B cell (primary cell): ENCODE measurements at regions not wholly inside any gene's neighbourhood (a gene's known extent, or its start where the extent isn't known, plus 50 kb on each side); places are given as distances from the start of the nearest gene placed in this dataset.

Experiments
- ATAC-seq: fragments of 200-7000 bp; cut with Tn5 transposase; one replicate; pipeline ENCODE4 v1.10.0; 2021; ENCODE audit warnings: low read depth, mild to moderate bottlenecking, moderate number of reproducible peaks, moderate library complexity
- CTCF ChIA-PET: fragments of 350-600 bp; sonication (Branson Sonifier 250); formaldehyde crosslinking; loops from one replicate; lab custom pipeline; 2021; ENCODE audit warnings: antibody characterized with exemption, inconsistent platforms; lab: Charles Lee
- POLR2A ChIA-PET: fragments of 350-600 bp; sonication (Branson Sonifier 250); formaldehyde crosslinking; loops from one replicate; lab custom pipeline; 2021; ENCODE audit warnings: antibody characterized with exemption; lab: Charles Lee
- DNase-seq: peaks from one replicate; pipeline ENCODE4 v3.0.0; 2013
- H2AFZ ChIP-seq: 2 replicates; pipeline ENCODE4 v1.6.1; 2012; ENCODE audit warnings: mild to moderate bottlenecking, low read depth, low read length; ENCODE audit not compliant: insufficient read depth, poor library complexity, severe bottlenecking
- H3K27ac ChIP-seq, 2 donors: 1 replicate in 1 of 2; 2 replicates in 1 of 2; pipeline ENCODE4 v1.5.1; 2012 to 2013; ENCODE audit warnings: low read length in 2 of 2, mild to moderate bottlenecking in 2 of 2, moderate library complexity in 1 of 2
- H3K27me3 ChIP-seq, 4 experiments: fragments of 200-600 bp in 1 of 4; sonication (generic) in 1 of 4; replicated peaks in 1 of 4; 1 replicate in 2 of 4; 2 replicates in 2 of 4; pipeline versions ENCODE4 v1.6.1 to v1.7.0; 2013 to 2016; ENCODE audit warnings: low read length in 3 of 4, mild to moderate bottlenecking in 2 of 4, mixed read lengths in 1 of 4, moderate library complexity in 1 of 4; ENCODE audit not compliant: insufficient read depth in 4 of 4, control insufficient read depth in 3 of 4; ENCODE audit errors: control extremely low read depth in 1 of 4
- H3K36me3 ChIP-seq, 2 experiments: replicated peaks in 1 of 2; 1 replicate in 1 of 2; 2 replicates in 1 of 2; pipeline versions ENCODE4 v1.6.1 to v1.7.1; 2013; ENCODE audit warnings: low read length in 1 of 2; ENCODE audit not compliant: insufficient read depth in 2 of 2, control insufficient read depth in 1 of 2; ENCODE audit errors: control extremely low read depth in 1 of 2, extremely low read depth in 1 of 2
- H3K4me1 ChIP-seq, 2 donors: fragments of 200-600 bp in 1 of 2; sonication (generic) in 1 of 2; 1 replicate in 1 of 2; 2 replicates in 1 of 2; pipeline versions ENCODE4 v1.5.1 to v1.6.1; 2013 to 2017; ENCODE audit warnings: low read length in 2 of 2; ENCODE audit not compliant: control insufficient read depth in 2 of 2, insufficient read depth in 2 of 2
- H3K4me2 ChIP-seq: replicated peaks from 2 replicates; pipeline ENCODE3; 2012; ENCODE audit warnings: mild to moderate bottlenecking, low read depth, low read length; ENCODE audit not compliant: poor library complexity, severe bottlenecking
- H3K4me3 ChIP-seq, 5 experiments: fragments of 200-600 bp in 1 of 5; sonication (generic) in 1 of 5; 1 replicate in 3 of 5; 2 replicates in 2 of 5; pipeline versions ENCODE4 v1.5.1 to v1.7.0; 2011 to 2016; ENCODE audit warnings: low read length in 4 of 5, mild to moderate bottlenecking in 4 of 5, low read depth in 2 of 5, control low read depth in 1 of 5, moderate library complexity in 1 of 5; ENCODE audit not compliant: insufficient read depth in 1 of 5; ENCODE audit errors: control extremely low read depth in 1 of 5, extremely low read depth in 1 of 5
- H3K79me2 ChIP-seq: fragments of 200-600 bp; sonication (generic); one replicate; pipeline ENCODE4 v1.6.0; 2016; ENCODE audit warnings: low read length; ENCODE audit not compliant: control insufficient read depth, insufficient read depth
- H3K9ac ChIP-seq: fragments of 200-600 bp; sonication (generic); 2 replicates; pipeline ENCODE4 v1.6.1; 2017; ENCODE audit warnings: mild to moderate bottlenecking, low read length, moderate library complexity
- H3K9me3 ChIP-seq, 3 donors: one replicate each; pipeline versions ENCODE4 v1.6.1 to v1.7.1; 2013; ENCODE audit warnings: low read length in 2 of 3; ENCODE audit not compliant: control insufficient read depth in 2 of 3, insufficient read depth in 1 of 3; ENCODE audit errors: control extremely low read depth in 1 of 3
- H4K20me1 ChIP-seq: 2 replicates; pipeline ENCODE4 v1.6.0; 2012; ENCODE audit warnings: mild to moderate bottlenecking, low read length; ENCODE audit not compliant: insufficient read depth, control insufficient read depth, poor library complexity, severe bottlenecking
- H3K27ac Mint-ChIP-seq: one replicate; pipeline ENCODE4 v1.8.0; 2021; ENCODE audit warnings: mixed read lengths
- H3K27me3 Mint-ChIP-seq: one replicate; pipeline ENCODE4 v1.8.0; 2021; ENCODE audit warnings: mixed read lengths
- H3K4me1 Mint-ChIP-seq: one replicate; pipeline ENCODE4 v1.8.0; 2021; ENCODE audit warnings: mixed read lengths
- H3K4me3 Mint-ChIP-seq: one replicate; pipeline ENCODE4 v1.8.0; 2021; ENCODE audit warnings: mixed read lengths
- H3K9me3 Mint-ChIP-seq: one replicate; pipeline ENCODE4 v1.8.0; 2022; ENCODE audit warnings: mixed read lengths; ENCODE audit not compliant: insufficient read depth
- CTCF ChIP-seq: fragments of 200-600 bp; IDR thresholded peaks from one replicate; pipeline ENCODE4 v1.8.0; 2022; ENCODE audit warnings: antibody characterized with exemption, mild to moderate bottlenecking
- EZH2 ChIP-seq: IDR thresholded peaks from 2 replicates; pipeline ENCODE4 v1.6.1; 2012; ENCODE audit warnings: borderline replicate concordance, low read depth, mild to moderate bottlenecking, moderate library complexity, low read length; ENCODE audit not compliant: insufficient read depth, poor library complexity, severe bottlenecking
- WGBS: methylation state at CpG from one replicate; pipeline ENCODE4 v1.1.5; 2013; ENCODE audit warnings: missing lambda C conversion rate; ENCODE audit not compliant: insufficient coverage; 5-methylcytosine and 5-hydroxymethylcytosine counted together
- intact Hi-C: fragments of 100-400 bp; cut with micrococcal nuclease; formaldehyde crosslinking; loops from one replicate; pipeline ENCODE4 v1.10.0; 2022

GRCh38 chr11:23961503-23962338 lies 535.1 kb upstream of the LUZP2 start:
- CTCF ChIA-PET: no interaction called here
- H3K27ac Mint-ChIP-seq: no peak overlapping the region

More at GRCh38 chr11:23961503-23962338, 535.1 kb upstream of the LUZP2 start:
- Histone ChIP-seq H3K4me1 (no peaks in the 10 kb centered on the region), H3K79me2 (no peaks in the 10 kb centered on the region), H4K20me1 (no peaks in the 10 kb centered on the region), H3K27me3 (no peaks in the 10 kb centered on the region), H3K9ac (no peak overlapping the region), H2AFZ (no peak overlapping the region), H3K36me3 (no peaks in the 10 kb centered on the region), H3K4me2 (no peak overlapping the region), H3K4me3 (no peak overlapping the region), H3K27ac (no peak overlapping the region), H3K9me3 (peaks cover 0 to 7% (median 0%) of the 10 kb centered on the region in 3 donors)
- no peaks in the 10 kb centered on the region for H3K27me3 Mint-ChIP-seq
- POLR2A ChIA-PET: no interaction called here
- no peak for DNase-seq
- no peaks in the 10 kb centered on the region for H3K4me1 Mint-ChIP-seq
- WGBS: 91% methylated on average over 19 of the region's 20 CpGs
- TF ChIP-seq EZH2 (no peak), CTCF (no peak)
- no peaks in the 10 kb centered on the region for H3K9me3 Mint-ChIP-seq
- intact Hi-C loops: no loop called here
- no peak overlapping the region for H3K4me3 Mint-ChIP-seq
- ATAC-seq: no peak
